ENCODE measurements at regions not wholly inside any gene's neighbourhood (a gene's known extent, or its start where the extent isn't known, plus 50 kb on each side); places are given as distances from the start of the nearest gene placed in this dataset.

DNA sequence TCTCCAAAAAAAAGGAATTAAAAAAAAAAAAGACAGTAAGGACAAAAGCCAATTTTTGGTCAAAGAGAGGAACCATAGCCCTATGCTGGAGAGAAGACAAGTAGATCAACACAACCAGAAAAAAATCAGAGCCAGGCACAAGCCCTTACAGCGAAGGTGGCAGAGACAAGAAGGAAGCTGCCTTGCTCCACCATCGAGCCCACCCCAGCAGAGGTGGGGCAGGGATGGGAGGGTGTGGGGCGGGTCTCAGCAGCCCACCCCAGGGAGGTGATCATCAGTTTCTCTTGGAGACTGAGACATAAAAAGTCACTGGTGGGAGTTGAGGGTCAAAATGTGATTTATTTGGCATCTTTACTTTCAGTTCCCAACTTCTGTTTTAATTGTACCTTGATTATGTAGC is 332.4 kb downstream of the FOXO1 start:
- DNase-seq (ENCODE audit: low spot score): no peak
- CTCF ChIA-PET: no interaction called here
- TF ChIP-seq OVOL2 (CRISPR knock-in tag; IDR thresholded peaks at IDR 0.05; ENCODE audit: borderline replicate concordance) (no peak), NFE2L1 (CRISPR knock-in tag; IDR thresholded peaks at IDR 0.05) (no peak)

DNA sequence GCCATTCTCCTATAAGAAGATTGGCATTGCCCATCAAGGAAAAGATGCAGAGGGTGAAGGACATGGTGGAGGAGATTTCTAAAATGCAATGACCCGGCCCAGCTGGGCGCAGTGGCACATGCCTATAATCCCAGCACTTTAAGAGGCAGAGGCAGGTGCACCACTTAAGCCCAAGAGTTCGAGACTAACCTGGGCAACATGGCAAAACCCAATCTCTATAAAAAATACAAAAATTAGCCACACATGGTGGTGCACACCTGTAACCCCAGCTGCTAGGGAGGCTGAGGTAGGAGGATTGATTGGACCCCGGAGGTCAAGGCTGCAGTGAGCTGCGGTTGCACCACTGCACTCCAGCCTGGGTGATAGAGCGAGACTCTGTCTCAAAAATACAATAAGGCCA is 331.8 kb downstream of the FOXO1 start:
- ATAC-seq (no peak), DNase-seq (ENCODE audit: low spot score) (no peak)
- no peak for TF ChIP-seq SOX15 (CRISPR knock-in tag; IDR thresholded peaks at IDR 0.05)
- no peak for TF ChIP-seq ZNF423 (CRISPR knock-in tag; IDR thresholded peaks at IDR 0.05)
- no peak for TF ChIP-seq MXD4 (CRISPR knock-in tag; IDR thresholded peaks at IDR 0.05; ENCODE audit: borderline replicate concordance)
- no peak for TF ChIP-seq PREB (CRISPR knock-in tag; IDR thresholded peaks at IDR 0.05; ENCODE audit: borderline replicate concordance)
- TF ChIP-seq ZNF396 (CRISPR knock-in tag; IDR thresholded peaks at IDR 0.05; ENCODE audit: borderline replicate concordance): no peak
- TF ChIP-seq SMAD4 (CRISPR knock-in tag; IDR thresholded peaks at IDR 0.05): no peak
- peaks cover 30% of the 10 kb centered on the region for H3K4me1 Mint-ChIP-seq
- H3K36me3 Mint-ChIP-seq: no peaks in the 10 kb centered on the region
- H3K9me3 Mint-ChIP-seq: no peaks in the 10 kb centered on the region
- CTCF ChIA-PET: no interaction called here
- no peak overlapping the region for H3K4me3 Mint-ChIP-seq
- POLR2A ChIA-PET: no interaction called here
- no peak overlapping the region for H3K27ac Mint-ChIP-seq
- H3K27me3 Mint-ChIP-seq (ENCODE audit: low read depth): no peaks in the 10 kb centered on the region; the same call in 1 of the 2 replicates

More for the DNA sequence above, 332.4 kb downstream of the FOXO1 start:
- ATAC-seq: no peak
- no peaks in the 10 kb centered on the region for H3K9me3 Mint-ChIP-seq
- no peak overlapping the region for H3K4me3 Mint-ChIP-seq
- H3K36me3 Mint-ChIP-seq: no peaks in the 10 kb centered on the region
- POLR2A ChIA-PET: no interaction called here
- H3K27ac Mint-ChIP-seq: no peak overlapping the region
- H3K27me3 Mint-ChIP-seq (ENCODE audit: low read depth): no peaks in the 10 kb centered on the region; the same call in 1 of the 2 replicates
- peaks cover 26% of the 10 kb centered on the region for H3K4me1 Mint-ChIP-seq

GRCh38 chr13:40336228-40337221 is 329.9 kb downstream of the FOXO1 start:
- Mint-ChIP-seq H3K27me3 (ENCODE audit: low read depth) (no peaks in the 10 kb centered on the region; the same call in 1 of the 2 replicates), H3K27ac (no peak overlapping the region; the same call in 1 of the 2 replicates), H3K4me3 (no peak overlapping the region), H3K36me3 (no peaks in the 10 kb centered on the region), H3K4me1 (peaks cover 48% of the 10 kb centered on the region), H3K9me3 (no peaks in the 10 kb centered on the region)
- CTCF ChIA-PET: no interaction called here
- POLR2A ChIA-PET: no interaction called here
- ATAC-seq (no peak), DNase-seq (ENCODE audit: low spot score) (no peak)
- no peak for TF ChIP-seq TCF7 (CRISPR knock-in tag; IDR thresholded peaks at IDR 0.05; ENCODE audit: low read depth)
- TF ChIP-seq ZNF425 (CRISPR knock-in tag; conservative IDR thresholded peaks at IDR 0.05): no peak
- no peak for TF ChIP-seq FOXJ3 (CRISPR knock-in tag; IDR thresholded peaks at IDR 0.05; ENCODE audit: borderline replicate concordance)
- no peak for TF ChIP-seq MLX (CRISPR knock-in tag; IDR thresholded peaks at IDR 0.05)
- no peak for TF ChIP-seq JAZF1 (CRISPR knock-in tag; IDR thresholded peaks at IDR 0.05)

GRCh38 chr13:40337651-40338050 is 328.8 kb downstream of the FOXO1 start:
- ChIA-PET CTCF (no interaction called here), POLR2A (no interaction called here)
- no peak overlapping the region for H3K4me3 Mint-ChIP-seq
- ATAC-seq (no peak), DNase-seq (ENCODE audit: low spot score) (no peak)
- peaks cover 53% of the 10 kb centered on the region for H3K4me1 Mint-ChIP-seq
- peaks cover 3% of the 10 kb centered on the region; the same call in 1 of the 2 replicates for H3K36me3 Mint-ChIP-seq
- H3K9me3 Mint-ChIP-seq: peaks cover 6% of the 10 kb centered on the region
- peaks cover 5% of the 10 kb centered on the region for H3K27me3 Mint-ChIP-seq (ENCODE audit: low read depth)
- no peak overlapping the region for H3K27ac Mint-ChIP-seq
- TF ChIP-seq GRHL2 (CRISPR knock-in tag; IDR thresholded peaks at IDR 0.05; ENCODE audit: insufficient replicate concordance, severe bottlenecking) (no peak), PRRX2 (CRISPR knock-in tag; IDR thresholded peaks at IDR 0.05) (no peak), JAZF1 (CRISPR knock-in tag; IDR thresholded peaks at IDR 0.05) (no peak), TCF7 (CRISPR knock-in tag; IDR thresholded peaks at IDR 0.05; ENCODE audit: low read depth) (no peak), ETV6 (CRISPR knock-in tag; IDR thresholded peaks at IDR 0.05) (no peak), ZNF263 (CRISPR knock-in tag; IDR thresholded peaks at IDR 0.05; ENCODE audit: low read depth) (no peak), STAT6 (CRISPR knock-in tag; conservative IDR thresholded peaks at IDR 0.05; ENCODE audit: low read depth) (no peak)
